Hematopoietic multipotent progenitor cell treated with erythropoietin and hydrocortisone succinate and interleukin-3 and kit ligand, for 4 days (in vitro differentiated cells): ENCODE measurements at regions not wholly inside any gene's neighbourhood (a gene's known extent, or its start where the extent isn't known, plus 50 kb on each side); places are given as distances from the start of the nearest gene placed in this dataset.
"Not testable (repeated sequence)": the region's sequence is repeated elsewhere in the genome, so short reads cannot be mapped to it uniquely, and the experiment has no call there.

Experiments
- DNase-seq: peaks from one replicate; pipeline ENCODE4 v3.0.0-alpha.2; 2015

GRCh38 chr16:85435286-85435685, 177.8 kb upstream of the GSE1 start:
- no peak for DNase-seq

- no peak for DNase-seq
These were observed 177.4 kb upstream of the GSE1 start for GRCh38 chr16:85435700-85436099.

- DNase-seq = no peak
These were observed 176.9 kb upstream of the GSE1 start for GRCh38 chr16:85436207-85436606.

GRCh38 chr16:85436636-85437165, 176.4 kb upstream of the GSE1 start:
- peak; percentile 62 for DNase-seq

GRCh38 chr16:85437166-85438052, 175.7 kb upstream of the GSE1 start:
- peak; percentile 50 for DNase-seq

DNA sequence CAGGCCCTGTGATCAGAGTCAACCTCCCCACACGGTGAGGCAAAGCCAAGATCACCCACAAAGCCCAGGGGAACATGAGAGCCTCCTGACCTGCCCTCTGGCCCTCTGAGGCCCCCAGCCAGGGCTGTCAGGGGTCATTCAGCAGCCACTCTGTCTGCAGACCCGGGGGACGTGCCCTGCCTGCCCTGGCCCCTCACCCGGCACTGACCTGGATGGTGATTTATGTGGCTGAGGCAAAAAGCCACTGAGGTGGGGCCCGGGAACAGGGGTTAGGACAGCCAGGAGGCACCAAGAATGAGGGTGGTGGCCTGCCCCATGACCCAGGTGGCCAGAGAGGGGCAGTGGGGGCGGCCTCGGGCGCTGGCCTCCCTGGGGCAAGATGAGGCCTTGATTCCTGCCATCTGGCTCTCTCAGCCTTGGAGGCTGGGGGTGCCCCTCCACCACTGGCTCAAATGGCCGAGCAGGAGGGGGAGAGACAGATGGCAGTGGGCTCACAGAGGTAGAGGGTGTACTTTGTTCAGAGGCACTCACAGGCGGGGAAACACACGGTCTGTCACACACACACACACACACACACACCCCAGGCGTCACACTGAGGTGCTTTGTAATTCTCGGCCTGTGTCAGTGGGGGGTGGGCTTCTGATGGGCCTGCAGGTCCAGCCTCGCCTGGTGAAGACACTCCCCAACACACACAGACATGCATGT, 174.0 kb upstream of the GSE1 start:
- DNase-seq = no peak

DNA sequence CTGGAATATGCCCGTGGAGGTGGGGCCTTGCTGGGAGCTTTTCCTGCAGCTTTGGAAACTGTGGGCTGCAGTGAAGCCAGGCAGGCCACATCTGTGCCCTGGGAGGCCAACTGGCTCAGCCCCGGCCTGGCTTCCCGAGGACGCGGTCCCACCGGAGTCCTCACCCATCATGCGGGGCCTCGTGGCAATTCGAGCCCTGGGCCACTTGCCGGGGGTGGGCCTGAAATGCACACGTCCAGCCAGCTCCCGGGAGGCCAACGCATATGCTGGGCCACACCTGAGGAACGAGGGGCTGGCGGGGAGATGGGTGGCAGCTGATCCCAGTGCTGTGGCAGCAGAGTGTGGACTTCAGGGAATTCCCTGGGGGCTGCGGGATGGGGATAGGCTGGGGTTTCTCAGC, 172.4 kb upstream of the GSE1 start:
- no peak for DNase-seq

DNA sequence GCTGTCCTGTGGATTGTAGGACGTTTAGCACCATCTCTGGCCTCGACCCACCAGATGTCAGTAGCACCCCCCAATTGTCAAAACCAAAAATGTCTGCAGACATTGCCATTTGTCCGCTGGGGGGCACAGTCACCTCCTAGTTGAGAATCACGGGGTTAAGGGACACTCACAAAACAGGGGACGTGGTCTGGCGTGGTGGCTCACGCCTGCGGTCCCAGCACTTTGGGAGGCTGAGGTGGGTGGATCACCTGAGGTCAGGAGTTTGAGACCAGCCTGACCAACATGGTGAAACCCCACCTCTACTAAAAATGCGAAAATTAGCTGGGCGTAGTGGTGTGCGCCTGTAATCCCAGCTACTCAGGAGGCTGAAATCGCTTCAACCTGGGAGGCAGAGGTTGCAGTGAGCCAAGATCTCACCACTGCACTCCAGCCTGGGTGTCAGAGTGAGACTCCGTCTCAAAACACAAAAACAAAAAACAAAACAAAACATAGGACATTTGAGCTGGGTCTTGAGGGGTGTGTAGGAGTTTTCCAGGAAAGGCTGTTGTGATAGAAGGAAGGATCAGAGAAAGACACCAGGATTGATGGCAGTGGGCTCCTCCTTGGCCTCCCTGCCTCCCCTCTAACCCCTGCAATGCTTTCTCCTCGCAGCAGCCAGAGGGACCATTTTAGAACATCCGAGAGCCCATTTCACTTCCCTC, 171.8 kb upstream of the GSE1 start:
- peak; percentile 64 for DNase-seq

DNA sequence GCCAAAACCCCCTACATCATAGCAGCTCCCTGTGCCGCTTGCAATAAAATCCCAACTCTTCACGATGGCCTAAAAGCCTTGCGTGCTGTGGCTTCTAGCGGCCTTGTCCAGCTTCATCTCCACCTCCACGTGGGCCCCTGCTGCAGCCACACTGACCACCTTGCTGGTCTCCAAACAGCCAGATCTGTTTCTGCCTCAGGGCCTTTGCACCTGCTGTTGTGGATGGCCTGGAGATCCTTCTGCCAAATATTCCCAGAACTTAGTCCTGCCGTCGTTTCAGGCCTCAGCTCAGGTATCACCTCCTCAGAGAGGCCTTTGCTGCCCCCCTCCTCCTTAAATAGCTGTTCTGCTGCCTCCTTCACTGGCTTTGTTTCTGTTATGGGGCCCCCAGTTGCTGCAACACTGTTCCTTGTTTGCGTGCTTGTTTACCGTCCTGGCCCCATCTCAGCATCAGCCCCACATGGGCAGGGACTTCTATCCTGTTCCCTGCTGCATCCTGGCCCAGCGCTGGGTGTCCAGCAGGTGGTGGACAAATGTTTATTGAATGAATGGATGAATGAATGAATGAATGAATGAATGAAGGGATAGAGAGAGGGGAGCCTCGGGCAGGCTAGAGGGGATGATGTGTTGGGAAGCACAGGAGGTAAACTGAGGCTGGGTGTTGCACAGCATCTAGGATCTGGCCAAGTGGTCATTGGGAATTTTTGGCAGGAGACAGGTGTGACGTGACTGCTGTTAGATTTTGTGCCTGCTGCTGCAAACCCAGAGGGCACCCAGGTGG, 171.0 kb upstream of the GSE1 start:
- no peak for DNase-seq

GRCh38 chr16:85443116-85443515, 170.0 kb upstream of the GSE1 start:
- DNase-seq = no peak

- no peak for DNase-seq
These were observed 169.6 kb upstream of the GSE1 start for GRCh38 chr16:85443531-85443930.

- no peak for DNase-seq
These were observed 167.9 kb upstream of the GSE1 start for GRCh38 chr16:85445064-85445778.

GRCh38 chr16:85445779-85446222, 167.3 kb upstream of the GSE1 start:
- DNase-seq = no peak

DNA sequence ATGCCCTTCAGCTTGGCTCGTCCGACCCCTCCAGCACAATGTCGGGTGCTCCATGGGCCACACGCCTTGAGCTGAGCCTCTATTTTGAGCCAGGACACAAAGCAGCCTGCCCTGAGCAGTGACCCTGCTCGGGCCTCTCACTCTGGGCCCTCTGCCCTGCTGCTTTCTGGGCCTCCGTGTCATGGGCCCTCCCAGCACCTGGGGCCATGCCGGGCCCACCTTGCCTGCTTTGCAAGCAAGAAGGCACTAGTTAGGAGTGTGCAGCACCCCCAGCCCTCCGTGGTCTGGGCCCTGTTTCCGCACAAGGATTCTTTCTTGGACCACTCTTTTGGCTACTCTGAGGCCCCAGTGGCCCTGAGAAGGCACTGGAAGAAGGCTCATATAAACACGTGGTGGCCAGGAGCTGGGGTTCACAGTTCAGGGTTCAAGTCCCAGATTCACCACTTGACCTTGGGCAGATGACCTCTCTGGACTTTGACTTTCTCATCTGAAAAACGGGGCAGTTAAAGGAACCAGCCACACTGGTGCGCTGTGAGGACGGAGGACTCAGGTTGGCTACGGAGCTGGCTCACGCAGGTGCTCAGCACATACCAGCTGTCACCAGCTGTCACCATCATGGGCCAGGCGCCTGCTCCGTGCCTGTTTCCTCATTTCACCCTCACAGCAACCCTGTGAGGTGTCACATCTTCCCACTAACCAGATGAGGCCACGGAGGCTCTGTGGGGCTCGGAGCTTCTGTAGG, 166.0 kb upstream of the GSE1 start:
- DNase-seq = peak; percentile 55

DNA sequence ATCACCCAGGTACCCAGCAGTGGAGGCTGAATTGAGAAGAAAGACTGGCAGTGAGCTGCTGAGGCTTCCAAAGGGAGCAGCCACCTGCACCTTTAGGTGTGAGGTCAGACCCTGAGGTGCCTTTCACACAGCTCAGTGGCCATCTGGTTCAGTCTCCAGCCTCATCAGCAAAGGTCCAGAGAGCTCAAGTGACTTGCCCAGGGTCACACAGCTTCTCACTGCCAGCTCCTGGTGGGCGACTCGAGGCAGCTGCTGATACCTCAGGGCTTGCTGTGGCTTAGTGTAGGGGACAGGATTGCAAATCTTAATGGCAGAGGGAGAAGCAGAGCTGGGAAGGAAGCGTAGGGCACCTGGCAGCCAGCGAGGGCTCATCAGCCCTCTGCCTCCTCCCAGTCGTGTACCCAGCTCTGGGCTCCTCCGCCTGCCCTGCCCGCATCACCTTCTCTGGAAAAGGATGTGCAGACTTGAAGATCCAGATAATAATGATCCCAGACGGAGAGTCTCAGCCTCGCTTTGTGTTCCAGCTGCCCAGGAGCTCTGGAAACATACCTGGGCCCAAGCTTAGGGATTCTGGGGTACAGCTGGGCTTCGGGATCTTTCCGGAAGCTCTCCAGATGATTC, 165.3 kb upstream of the GSE1 start:
- no peak for DNase-seq

DNA sequence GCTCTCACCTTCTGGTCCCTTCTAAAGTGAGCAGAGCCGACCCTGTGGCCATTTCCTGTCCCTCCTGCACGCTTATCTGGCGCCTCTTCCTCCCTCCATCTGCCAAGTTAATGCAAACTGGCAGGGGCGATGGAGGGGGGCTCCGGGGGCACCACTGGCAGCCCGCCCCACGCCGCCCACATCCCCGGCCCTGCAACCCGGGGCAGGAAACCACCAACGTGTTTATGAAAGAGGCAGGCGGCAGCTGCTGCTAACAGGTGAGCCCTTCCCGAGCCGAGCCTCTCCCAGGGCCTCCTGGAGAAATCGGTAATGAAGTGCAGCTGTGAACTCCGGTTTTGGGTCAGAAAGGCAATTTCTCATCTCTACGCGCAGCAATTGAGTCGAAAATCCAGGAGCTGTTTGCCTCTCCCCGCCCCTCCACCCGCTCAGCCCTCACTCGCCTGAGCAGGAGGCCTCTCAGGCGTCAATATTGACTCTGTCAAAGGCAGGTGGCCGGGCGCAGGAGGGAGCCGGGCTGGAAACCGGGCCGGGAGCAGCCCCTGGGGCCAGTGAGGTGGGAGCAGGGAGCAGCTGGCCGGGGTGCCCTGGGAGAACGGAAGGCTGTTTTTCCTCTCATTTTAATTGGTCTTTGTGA, 164.4 kb upstream of the GSE1 start:
- DNase-seq = peak; percentile 78

DNA sequence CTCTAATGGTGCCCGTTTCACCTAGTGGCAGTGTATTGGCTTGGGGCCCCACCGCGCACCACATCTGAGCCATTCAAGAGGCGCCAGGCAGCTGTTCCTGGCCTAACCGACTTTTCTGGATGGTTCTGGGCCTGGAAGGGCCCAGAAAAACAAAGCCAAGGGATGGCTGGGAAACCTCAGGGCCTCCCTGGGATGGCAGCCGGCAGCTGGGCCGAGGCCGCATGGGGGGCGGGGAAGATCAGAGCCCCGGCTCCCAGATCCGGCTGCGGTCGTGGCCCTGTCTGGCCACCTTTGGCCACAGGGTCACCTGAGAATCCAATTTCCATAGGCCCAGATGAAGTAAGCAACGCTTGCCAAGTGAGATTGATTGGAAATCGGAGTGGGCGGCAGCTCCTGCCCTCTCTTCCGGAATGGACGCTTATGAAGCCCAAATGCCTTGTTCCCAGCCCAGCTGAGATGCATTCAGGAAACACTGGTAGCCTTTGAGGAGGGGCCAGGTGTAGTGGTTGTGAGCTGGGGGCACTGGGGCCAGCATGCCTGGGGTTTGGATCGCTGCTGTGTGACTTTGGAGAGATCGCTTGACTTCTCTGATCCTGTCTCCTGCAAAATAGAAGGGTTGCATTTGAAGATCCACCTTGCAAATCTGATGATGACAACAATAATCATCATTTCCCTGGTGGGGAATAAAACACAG, 163.8 kb upstream of the GSE1 start:
- peak; percentile 39 for DNase-seq

DNA sequence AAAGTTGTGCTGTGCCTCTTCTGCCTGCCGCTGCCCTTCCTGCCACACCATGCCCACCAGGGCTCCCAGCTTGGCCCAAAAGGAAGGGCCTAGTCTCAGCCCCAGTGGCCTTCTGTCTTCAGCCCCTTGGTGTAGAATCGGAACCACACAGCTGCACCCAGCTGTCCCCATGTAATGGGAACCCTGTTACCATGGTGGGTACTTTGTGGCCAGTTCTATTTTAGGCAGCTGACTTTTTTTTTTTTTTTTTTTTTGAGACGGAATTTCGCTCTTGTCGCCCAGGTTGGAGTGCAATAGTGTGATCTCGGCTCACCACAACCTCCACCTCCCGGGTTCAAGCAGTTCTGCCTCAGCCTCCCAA, 163.3 kb upstream of the GSE1 start:
- DNase-seq = no peak

- not testable (repeated sequence) for DNase-seq
These were observed 162.0 kb upstream of the GSE1 start for GRCh38 chr16:85451142-85451541.
